ENCODE measurements at regions not wholly inside any gene's neighbourhood (a gene's known extent, or its start where the extent isn't known, plus 50 kb on each side); places are given as distances from the start of the nearest gene placed in this dataset.

DNA sequence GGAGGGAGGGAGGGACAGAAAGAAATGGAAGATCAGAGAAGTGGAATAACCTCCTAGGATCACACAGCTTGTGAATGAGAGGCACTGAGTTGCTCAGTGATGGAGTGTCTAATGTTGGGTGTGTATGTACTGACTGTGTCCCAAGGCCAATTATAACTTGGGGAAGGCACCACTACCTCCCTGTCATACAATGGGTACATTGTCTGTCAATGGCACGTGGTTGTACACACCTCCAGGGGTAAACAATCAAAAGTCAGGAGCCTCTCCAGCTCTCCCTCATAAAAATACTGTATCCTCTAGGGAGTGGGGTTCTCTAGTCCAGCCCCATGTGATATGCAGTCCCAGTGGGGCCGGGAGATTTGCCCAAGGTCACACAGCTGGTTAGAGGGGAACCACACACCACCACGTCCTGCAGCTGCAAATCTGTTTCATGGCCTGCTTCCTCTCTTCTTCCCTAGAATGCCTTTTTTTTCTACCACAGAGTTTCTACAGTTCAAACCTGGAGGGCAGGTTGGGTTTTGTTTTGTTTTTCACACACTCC, 112.5 kb downstream of the SNX5 start (continued):
- TF ChIP-seq PRDM15 (CRISPR knock-in tag; IDR thresholded peaks at IDR 0.05) = no peak
- TF ChIP-seq EZH2 (conservative IDR thresholded peaks at IDR 0.05; ENCODE audit: low read depth, low read length) = no peak
- peak; percentile 37; the same call in 1 of the 2 replicates for TF ChIP-seq SPEN (CRISPR knock-in tag; IDR thresholded peaks at IDR 0.05; ENCODE audit: low read depth)
- peak; percentile 86 for TF ChIP-seq HOXA3 (CRISPR knock-in tag; IDR thresholded peaks at IDR 0.05)
- TF ChIP-seq GATAD1 (CRISPR knock-in tag; IDR thresholded peaks at IDR 0.05) = peak; percentile 70
- TF ChIP-seq FOSL2 (CRISPR knock-in tag; IDR thresholded peaks at IDR 0.05) = peak; percentile 77
- no peak; the same call in 1 of the 2 replicates for TF ChIP-seq SNAPC2 (CRISPR knock-in tag; IDR thresholded peaks at IDR 0.05)
- no peak for TF ChIP-seq ZNF501 (CRISPR knock-in tag; IDR thresholded peaks at IDR 0.05)
- TF ChIP-seq ZNF512 (CRISPR knock-in tag; IDR thresholded peaks at IDR 0.05) = no peak
- TF ChIP-seq SMAD9 (CRISPR knock-in tag; IDR thresholded peaks at IDR 0.05) = no peak
- TF ChIP-seq, protein P1, sequence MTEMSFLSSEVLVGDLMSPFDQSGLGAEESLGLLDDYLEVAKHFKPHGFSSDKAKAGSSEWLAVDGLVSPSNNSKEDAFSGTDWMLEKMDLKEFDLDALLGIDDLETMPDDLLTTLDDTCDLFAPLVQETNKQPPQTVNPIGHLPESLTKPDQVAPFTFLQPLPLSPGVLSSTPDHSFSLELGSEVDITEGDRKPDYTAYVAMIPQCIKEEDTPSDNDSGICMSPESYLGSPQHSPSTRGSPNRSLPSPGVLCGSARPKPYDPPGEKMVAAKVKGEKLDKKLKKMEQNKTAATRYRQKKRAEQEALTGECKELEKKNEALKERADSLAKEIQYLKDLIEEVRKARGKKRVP (CRISPR knock-in tag; IDR thresholded peaks at IDR 0.05) = 0 out of 4 replicates have a peak, but pooled peaks of 1 of the 2 experiments have one; percentile 46
- TF ChIP-seq, protein P2, sequence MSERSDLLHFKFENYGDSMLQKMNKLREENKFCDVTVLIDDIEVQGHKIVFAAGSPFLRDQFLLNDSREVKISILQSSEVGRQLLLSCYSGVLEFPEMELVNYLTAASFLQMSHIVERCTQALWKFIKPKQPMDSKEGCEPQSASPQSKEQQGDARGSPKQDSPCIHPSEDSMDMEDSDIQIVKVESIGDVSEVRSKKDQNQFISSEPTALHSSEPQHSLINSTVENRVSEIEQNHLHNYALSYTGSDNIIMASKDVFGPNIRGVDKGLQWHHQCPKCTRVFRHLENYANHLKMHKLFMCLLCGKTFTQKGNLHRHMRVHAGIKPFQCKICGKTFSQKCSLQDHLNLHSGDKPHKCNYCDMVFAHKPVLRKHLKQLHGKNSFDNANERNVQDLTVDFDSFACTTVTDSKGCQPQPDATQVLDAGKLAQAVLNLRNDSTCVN (CRISPR knock-in tag; IDR thresholded peaks at IDR 0.05; ENCODE audit: borderline replicate concordance) = peak; percentile 91; the same call in 1 of the 2 replicates
- no peak for TF ChIP-seq ZNF841 (CRISPR knock-in tag; IDR thresholded peaks at IDR 0.05; ENCODE audit: borderline replicate concordance)
- TF ChIP-seq TAF15 (IDR thresholded peaks at IDR 0.05; ENCODE audit: low read depth, low read length, poor library complexity, severe bottlenecking) = no peak
- peak; percentile 74 for TF ChIP-seq CCAR2 (optimal IDR thresholded peaks at IDR 0.05; ENCODE audit: low read depth, low read length)
- TF ChIP-seq, protein P3, sequence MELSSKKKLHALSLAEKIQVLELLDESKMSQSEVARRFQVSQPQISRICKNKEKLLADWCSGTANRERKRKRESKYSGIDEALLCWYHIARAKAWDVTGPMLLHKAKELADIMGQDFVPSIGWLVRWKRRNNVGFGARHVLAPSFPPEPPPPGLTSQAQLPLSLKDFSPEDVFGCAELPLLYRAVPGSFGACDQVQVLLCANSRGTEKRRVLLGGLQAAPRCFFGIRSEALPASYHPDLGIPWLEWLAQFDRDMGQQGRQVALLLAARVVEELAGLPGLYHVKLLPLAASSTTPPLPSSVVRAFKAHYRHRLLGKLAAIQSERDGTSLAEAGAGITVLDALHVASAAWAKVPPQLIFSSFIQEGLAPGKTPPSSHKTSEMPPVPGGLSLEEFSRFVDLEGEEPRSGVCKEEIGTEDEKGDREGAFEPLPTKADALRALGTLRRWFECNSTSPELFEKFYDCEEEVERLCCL (CRISPR knock-in tag; IDR thresholded peaks at IDR 0.05; ENCODE audit: borderline replicate concordance) = no peak
- no peak for TF ChIP-seq PHF5A (CRISPR knock-in tag; IDR thresholded peaks at IDR 0.05; ENCODE audit: low read depth, unreplicated experiment)
- no peak for TF ChIP-seq GPBP1L1 (CRISPR knock-in tag; IDR thresholded peaks at IDR 0.05)
- peak; percentile 92 for TF ChIP-seq HMG20B (CRISPR knock-in tag; conservative IDR thresholded peaks at IDR 0.05)
- no peak for TF ChIP-seq ZNF558 (CRISPR knock-in tag; IDR thresholded peaks at IDR 0.05; ENCODE audit: borderline replicate concordance)

Data from HepG2 (cell line).